NB4 (cell line): ENCODE measurements at regions not wholly inside any gene's neighbourhood (a gene's known extent, or its start where the extent isn't known, plus 50 kb on each side); places are given as distances from the start of the nearest gene placed in this dataset.

Source experiments
- MYC ChIP-seq: IDR thresholded peaks from 2 replicates; pipeline ENCODE4 v1.6.1; 2011; ENCODE audit warnings: low read depth, low read length
- POLR2A ChIP-seq: IDR thresholded peaks from 2 replicates; pipeline ENCODE4 v1.6.1; 2011; ENCODE audit warnings: mild to moderate bottlenecking; ENCODE audit not compliant: insufficient read length; ENCODE audit errors: extremely low read depth
- TF ChIP-seq, protein P1 (sequence below): IDR thresholded peaks from one replicate; pipeline ENCODE4 v1.5.1; 2012; ENCODE audit warnings: low read depth, low read length
- TF ChIP-seq, protein P2 (sequence below): IDR thresholded peaks from 2 replicates; pipeline ENCODE4 v1.6.1; 2011; ENCODE audit warnings: low read depth, low read length

DNA sequence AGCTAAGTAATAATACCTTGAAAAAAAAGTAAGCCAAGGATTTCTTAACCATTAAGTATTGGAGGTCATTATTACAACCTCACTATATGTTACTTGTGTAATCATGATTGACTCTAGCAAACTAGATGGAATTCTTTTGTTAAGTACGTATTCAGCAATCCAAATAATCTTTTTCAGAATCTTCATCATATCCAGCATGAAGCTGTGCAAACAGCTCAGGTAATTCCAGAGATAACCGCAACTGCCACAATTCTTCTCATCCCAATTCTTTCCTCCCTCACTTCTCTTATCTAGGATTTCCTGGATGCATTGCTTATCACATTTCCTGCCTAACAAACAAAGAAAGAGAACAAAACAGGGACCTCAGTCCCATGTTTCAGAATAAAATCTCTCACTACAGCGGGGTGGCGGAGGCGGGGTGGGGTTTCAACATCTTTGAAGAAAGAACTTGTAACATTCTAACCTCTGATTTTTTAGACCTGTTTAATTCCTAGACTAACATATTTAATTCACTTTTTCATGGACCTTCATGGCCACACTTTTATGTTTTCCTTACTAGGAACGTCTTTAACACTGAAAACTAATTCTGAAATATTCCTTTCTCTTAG is 156.5 kb downstream of the POM121L12 start:
- TF ChIP-seq POLR2A: no peak
- TF ChIP-seq, protein P1, sequence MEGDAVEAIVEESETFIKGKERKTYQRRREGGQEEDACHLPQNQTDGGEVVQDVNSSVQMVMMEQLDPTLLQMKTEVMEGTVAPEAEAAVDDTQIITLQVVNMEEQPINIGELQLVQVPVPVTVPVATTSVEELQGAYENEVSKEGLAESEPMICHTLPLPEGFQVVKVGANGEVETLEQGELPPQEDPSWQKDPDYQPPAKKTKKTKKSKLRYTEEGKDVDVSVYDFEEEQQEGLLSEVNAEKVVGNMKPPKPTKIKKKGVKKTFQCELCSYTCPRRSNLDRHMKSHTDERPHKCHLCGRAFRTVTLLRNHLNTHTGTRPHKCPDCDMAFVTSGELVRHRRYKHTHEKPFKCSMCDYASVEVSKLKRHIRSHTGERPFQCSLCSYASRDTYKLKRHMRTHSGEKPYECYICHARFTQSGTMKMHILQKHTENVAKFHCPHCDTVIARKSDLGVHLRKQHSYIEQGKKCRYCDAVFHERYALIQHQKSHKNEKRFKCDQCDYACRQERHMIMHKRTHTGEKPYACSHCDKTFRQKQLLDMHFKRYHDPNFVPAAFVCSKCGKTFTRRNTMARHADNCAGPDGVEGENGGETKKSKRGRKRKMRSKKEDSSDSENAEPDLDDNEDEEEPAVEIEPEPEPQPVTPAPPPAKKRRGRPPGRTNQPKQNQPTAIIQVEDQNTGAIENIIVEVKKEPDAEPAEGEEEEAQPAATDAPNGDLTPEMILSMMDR: no peak
- TF ChIP-seq MYC: no peak
- TF ChIP-seq, protein P2, sequence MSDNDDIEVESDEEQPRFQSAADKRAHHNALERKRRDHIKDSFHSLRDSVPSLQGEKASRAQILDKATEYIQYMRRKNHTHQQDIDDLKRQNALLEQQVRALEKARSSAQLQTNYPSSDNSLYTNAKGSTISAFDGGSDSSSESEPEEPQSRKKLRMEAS: no peak
